K562 (cell line): ENCODE measurements at regions not wholly inside any gene's neighbourhood (a gene's known extent, or its start where the extent isn't known, plus 50 kb on each side); places are given as distances from the start of the nearest gene placed in this dataset.

ENCODE experiments used
- ATAC-seq: fragments of 200-7000 bp; cut with Tn5 transposase; 3 replicates; pipeline ENCODE4 v1.9.1; 2020; ENCODE audit warnings: moderate library complexity
- BruUV-seq: library from RNA; stranded (reverse); fragments of 400-500 nt; replicated peaks from 2 replicates; lab custom pipeline; 2021; lab: Mats Ljungman, UMichigan
- CTCF ChIA-PET: fragments of 300-600 bp; formaldehyde crosslinking; extraction: SDS; loops from one replicate; lab custom pipeline; 2021; ENCODE audit warnings: low intra/inter-chr PET ratio; lab: Yijun Ruan, JAX
- POLR2A ChIA-PET: fragments of 300-600, 350-650 bp; sonication (Branson Sonifier 250); formaldehyde crosslinking; extraction: SDS; loops from one replicate; lab custom pipeline; 2021; ENCODE audit warnings: antibody characterized with exemption, inconsistent platforms; lab: Yijun Ruan, JAX
- DNase-seq, 4 experiments: peaks; one replicate each; pipeline versions ENCODE4 v3.0.0 to v3.0.0-alpha.2; 2011 to 2018; ENCODE audit warnings: low spot score in 3 of 4, mixed read lengths in 3 of 4; ENCODE audit errors: extremely low read depth in 1 of 4
- FAIRE-seq: peaks from 2 replicates; lab custom pipeline; 2011; peaks lifted over from hg19 to GRCh38; lab: Jason Lieb, UNC
- H2AFZ ChIP-seq: 2 replicates; pipeline ENCODE4 v1.6.0; 2011; ENCODE audit warnings: low read depth, low read length, control low read depth, inconsistent platforms
- H3K27ac ChIP-seq: fragments of 200-600 bp; 3 replicates; pipeline ENCODE4 v1.8.0; 2011; ENCODE audit warnings: low read depth, mild to moderate bottlenecking, control low read depth, inconsistent platforms, low read length, moderate library complexity, mixed read lengths; ENCODE audit errors: extremely low read depth
- H3K27me3 ChIP-seq, 2 experiments: fragments of 300-600 bp in 1 of 2; 2 replicates in 1 of 2; 3 replicates in 1 of 2; pipeline versions ENCODE4 v1.6.0 to v1.8.0; 2011; ENCODE audit warnings: inconsistent platforms in 2 of 2, low read length in 2 of 2, mild to moderate bottlenecking in 1 of 2, mixed read lengths in 1 of 2, moderate library complexity in 1 of 2; ENCODE audit not compliant: control insufficient read depth in 2 of 2, insufficient read depth in 2 of 2
- H3K36me3 ChIP-seq: fragments of 300-600 bp; 3 replicates; pipeline ENCODE4 v1.8.0; 2011; ENCODE audit warnings: mild to moderate bottlenecking, low read length, inconsistent platforms; ENCODE audit not compliant: control insufficient read depth, insufficient read depth
- H3K4me1 ChIP-seq, 2 experiments: fragments of 200-600 bp in 1 of 2; replicated peaks in 1 of 2; 2 replicates in 1 of 2; 3 replicates in 1 of 2; pipeline versions ENCODE4 v1.5.1 to v1.8.0; 2011; ENCODE audit warnings: inconsistent platforms in 2 of 2, low read length in 2 of 2, mild to moderate bottlenecking in 1 of 2, mixed read lengths in 1 of 2, moderate library complexity in 1 of 2; ENCODE audit not compliant: control insufficient read depth in 2 of 2, insufficient read depth in 2 of 2
- H3K4me2 ChIP-seq: 2 replicates; pipeline ENCODE4 v1.6.1; 2011; ENCODE audit warnings: low read length, control low read depth, inconsistent platforms, mixed read lengths; ENCODE audit not compliant: insufficient read depth
- H3K4me3 ChIP-seq: fragments of 200-600 bp; sonication (generic), shearing (Covaris generic); 2 replicates; pipeline ENCODE4 v1.5.1; 2016; ENCODE audit warnings: control low read depth, inconsistent platforms
- H3K79me2 ChIP-seq: fragments of 200-600 bp; 3 replicates; pipeline ENCODE4 v1.8.0; 2011; ENCODE audit warnings: low read length, inconsistent platforms; ENCODE audit not compliant: control insufficient read depth, insufficient read depth
- H3K9ac ChIP-seq, 2 experiments: 2 replicates each; pipeline versions ENCODE4 v1.6.0 to v1.6.1; 2011; ENCODE audit warnings: low read depth in 2 of 2, low read length in 2 of 2, control low read depth in 1 of 2, inconsistent platforms in 1 of 2, mild to moderate bottlenecking in 1 of 2, mixed read lengths in 1 of 2; ENCODE audit not compliant: insufficient read depth in 1 of 2
- H3K9me1 ChIP-seq: one replicate; pipeline ENCODE4 v1.6.0; 2011; ENCODE audit warnings: inconsistent platforms, mild to moderate bottlenecking, low read length, moderate library complexity; ENCODE audit not compliant: control insufficient read depth, insufficient read depth
- H3K9me3 ChIP-seq: replicated peaks from 2 replicates; pipeline ENCODE4 v1.5.1; 2011; ENCODE audit warnings: low read depth, low read length, inconsistent platforms; ENCODE audit not compliant: control insufficient read depth, insufficient read depth
- H4K20me1 ChIP-seq: replicated peaks from 2 replicates; pipeline ENCODE4 v1.6.1; 2011; ENCODE audit warnings: low read length, inconsistent platforms, mixed read lengths; ENCODE audit not compliant: control insufficient read depth, insufficient read depth
- CAMTA2 ChIP-seq: fragments of 250-450 bp; sonication (Bioruptor Pico); conservative IDR thresholded peaks from 2 replicates; pipeline ENCODE4 v1.5.1; 2022
- GABPB1 ChIP-seq: sonication (generic); formaldehyde crosslinking; IDR thresholded peaks from 2 replicates; pipeline ENCODE4 v1.8.0; 2022; ENCODE audit warnings: mild to moderate bottlenecking, missing genetic modification reagents
- ID3 ChIP-seq, 2 experiments: fragments of 250-450 bp in 1 of 2; fragments of 450-650 bp in 1 of 2; sonication (Bioruptor Pico) in 1 of 2; IDR thresholded peaks; 2 replicates each; pipeline versions ENCODE4 v1.6.1 to v1.8.0; 2016 to 2021; ENCODE audit warnings: mild to moderate bottlenecking in 2 of 2, moderate library complexity in 2 of 2, missing compliant biosample characterization in 1 of 2, missing genetic modification characterization in 1 of 2
- KAT7 ChIP-seq: sonication (generic); formaldehyde crosslinking; IDR thresholded peaks from 2 replicates; pipeline ENCODE4 v1.8.0; 2022; ENCODE audit warnings: missing genetic modification reagents, mild to moderate bottlenecking, borderline replicate concordance
- MNT ChIP-seq, 2 experiments: fragments of 450-650 bp; conservative IDR thresholded peaks; 2 replicates each; pipeline ENCODE4 v1.6.1; 2017; ENCODE audit warnings: mild to moderate bottlenecking in 2 of 2, moderate library complexity in 2 of 2
- NCOA4 ChIP-seq: fragments of 450-650 bp; IDR thresholded peaks from 2 replicates; pipeline ENCODE4 v1.6.1; 2018; ENCODE audit warnings: mild to moderate bottlenecking; ENCODE audit not compliant: partially characterized antibody
- NFIC ChIP-seq: fragments of 450-650 bp; IDR thresholded peaks from 2 replicates; pipeline ENCODE4 v1.6.1; 2017; ENCODE audit warnings: mild to moderate bottlenecking, inconsistent platforms
- POLR2G ChIP-seq: fragments of 200-400 bp; formaldehyde crosslinking; IDR thresholded peaks from 2 replicates; pipeline ENCODE4 v1.6.1; 2017; ENCODE audit warnings: low read depth, mild to moderate bottlenecking, antibody characterized with exemption, low read length, moderate library complexity
- PRDM10 ChIP-seq: fragments of 450-650 bp; IDR thresholded peaks from 2 replicates; pipeline ENCODE4 v1.6.1; 2018; ENCODE audit not compliant: partially characterized antibody
- SAFB ChIP-seq: fragments of 200-400 bp; formaldehyde crosslinking; IDR thresholded peaks from 2 replicates; pipeline ENCODE4 v1.6.1; 2017; ENCODE audit warnings: low read depth, low read length, borderline replicate concordance
- TRIM24 ChIP-seq, 2 experiments: fragments of 450-650 bp; IDR thresholded peaks; 2 replicates each; pipeline ENCODE4 v1.6.1; 2016
- ZBTB1 ChIP-seq: sonication (generic); formaldehyde crosslinking; IDR thresholded peaks from 2 replicates; pipeline ENCODE4 v1.8.1; 2023; ENCODE audit warnings: missing genetic modification reagents, low read depth, mild to moderate bottlenecking, borderline replicate concordance
- ZFP91 ChIP-seq: sonication (generic); formaldehyde crosslinking; IDR thresholded peaks from 2 replicates; pipeline ENCODE4 v1.8.0; 2022; ENCODE audit warnings: mild to moderate bottlenecking, missing genetic modification reagents
- WGBS: fragments of 100-300 bp; shearing (Covaris generic); methylation state at CpG from one replicate; pipeline ENCODE4 v1.1.6; 2016; ENCODE audit warnings: low coverage, mixed read lengths; ENCODE audit not compliant: insufficient coverage; ENCODE audit errors: missing lambda C conversion rate; 5-methylcytosine and 5-hydroxymethylcytosine counted together
- in situ Hi-C: fragments of 300-500 bp; cut with MboI; formaldehyde crosslinking; loops from 4 replicates; pipeline ENCODE4 v1.15.0; 2018; ENCODE audit warnings: inconsistent platforms, mixed read lengths
- intact Hi-C: fragments of 100-400 bp; cut with micrococcal nuclease; formaldehyde crosslinking; loops from 2 replicates; pipeline ENCODE4 v1.14.2; 2022

- Histone ChIP-seq H3K4me1 (peaks cover 31 to 59% of the 10 kb centered on the region in 2 experiments), H3K4me3 (peak overlapping the region; percentile 18; the same call in 1 of the 2 replicates), H3K9ac (peak overlapping the region; percentile 70 to 87), H3K27ac (peak overlapping the region; percentile 78), H3K9me3 (no peaks in the 10 kb centered on the region), H3K79me2 (peaks cover 63% of the 10 kb centered on the region), H3K4me2 (peak overlapping the region; percentile 52), H3K36me3 (0 out of 3 replicates have a peak, but pooled peaks cover 3% of the 10 kb centered on the region), H3K27me3 (no peaks in the 10 kb centered on the region), H3K9me1 (no peaks in the 10 kb centered on the region), H4K20me1 (no peaks in the 10 kb centered on the region), H2AFZ (peak overlapping the region; percentile 44; the same call in 1 of the 2 replicates)
- CTCF ChIA-PET = no interaction called here
- 47% methylated on average over 21 of the region's 46 CpGs for WGBS
- in situ Hi-C loops (no loop called here), intact Hi-C loops (loop anchor here (2.0 kb wide), 2 partner anchors 13 to 69 kb away; no protein-coding TSS in a partner anchor)
- FAIRE-seq = no peak
- DNase-seq = peak in 3 of 4 experiments; percentile 16 to 46 (median 26)
- BruUV-seq = no TSS peak
- POLR2A ChIA-PET = interaction anchor here (0.6 to 1.8 kb wide), 10 partner anchors 11 to 83 kb away, joined by 3 to 10 read pairs (median 3); partner anchors contain the start of gene BCOR
- no peak for ATAC-seq
- TF ChIP-seq NCOA4 (no peak), PRDM10 (no peak), ZFP91 (CRISPR knock-in tag) (no peak), ZBTB1 (CRISPR knock-in tag) (peak; percentile 78; the same call in 1 of the 2 replicates), SAFB (peak; percentile 42; the same call in 1 of the 2 replicates), NFIC (0 out of 2 replicates have a peak, but pooled peaks have one; percentile 6), POLR2G (peak; percentile 64), ID3 (CRISPR knock-in tag; IDR thresholded peaks at IDR 0.05) (no peak), ID3 (tag; IDR thresholded peaks at IDR 0.05) (peak; percentile 71; the same call in 1 of the 2 replicates), KAT7 (CRISPR knock-in tag) (0 out of 2 replicates have a peak, but pooled peaks have one; percentile 55), GABPB1 (CRISPR knock-in tag) (0 out of 2 replicates have a peak, but pooled peaks have one; percentile 30), TRIM24 (IDR thresholded peaks at IDR 0.05) (0 out of 4 replicates have a peak, but pooled peaks of 1 of the 2 experiments have one; percentile 16), MNT (conservative IDR thresholded peaks at IDR 0.05) (no peak), CAMTA2 (CRISPR knock-in tag) (no peak)
These were observed 70.2 kb upstream of the BCOR start for GRCh38 chrX:40167850-40168479.
